HEK293T (cell line): ENCODE measurements at regions not wholly inside any gene's neighbourhood (a gene's known extent, or its start where the extent isn't known, plus 50 kb on each side); places are given as distances from the start of the nearest gene placed in this dataset.
A peak's percentile ranks its signal among the peaks of the same experiment; 100 is the strongest.
"Not testable (repeated sequence)": the region's sequence is repeated elsewhere in the genome, so short reads cannot be mapped to it uniquely, and the experiment has no call there.

Source experiments
- CTCF ChIA-PET: fragments of 350-600 bp; formaldehyde crosslinking; extraction: SDS; loops from one replicate; lab custom pipeline; 2021; ENCODE audit warnings: antibody characterized with exemption, inconsistent platforms; lab: Yijun Ruan, JAX
- POLR2A ChIA-PET: fragments of 350-600 bp; formaldehyde crosslinking; extraction: SDS; loops from one replicate; lab custom pipeline; 2020; ENCODE audit warnings: antibody characterized with exemption, inconsistent platforms; lab: Yijun Ruan, JAX
- DNase-seq: peaks from one replicate; pipeline ENCODE4 v3.0.0; 2012; ENCODE audit warnings: mixed read lengths; ENCODE audit errors: extremely low spot score
- ARNT ChIP-seq: fragments of 450-650 bp; IDR thresholded peaks from 2 replicates; pipeline ENCODE4 v1.6.1; 2017; ENCODE audit warnings: mild to moderate bottlenecking
- BHLHE40 ChIP-seq: fragments of 450-650 bp; IDR thresholded peaks from 2 replicates; pipeline ENCODE4 v1.6.1; 2016; ENCODE audit warnings: mild to moderate bottlenecking, moderate library complexity, borderline replicate concordance
- CTBP1 ChIP-seq: fragments of 450-650 bp; IDR thresholded peaks from 2 replicates; pipeline ENCODE4 v1.6.1; 2016; ENCODE audit warnings: borderline replicate concordance
- ELF4 ChIP-seq: fragments of 450-650 bp; IDR thresholded peaks from 2 replicates; pipeline ENCODE4 v1.6.1; 2017; ENCODE audit warnings: antibody characterized with exemption
- FOXA1 ChIP-seq: fragments of 450-650 bp; IDR thresholded peaks from 2 replicates; pipeline ENCODE4 v1.6.1; 2016; ENCODE audit warnings: mild to moderate bottlenecking
- FOXK2 ChIP-seq: fragments of 450-650 bp; IDR thresholded peaks from 2 replicates; pipeline ENCODE4 v1.6.1; 2016; ENCODE audit warnings: mild to moderate bottlenecking
- FOXM1 ChIP-seq: fragments of 450-650 bp; IDR thresholded peaks from 2 replicates; pipeline ENCODE4 v1.6.1; 2017; ENCODE audit warnings: mild to moderate bottlenecking, borderline replicate concordance
- HDGF ChIP-seq: fragments of 450-650 bp; IDR thresholded peaks from 2 replicates; pipeline ENCODE4 v1.6.1; 2017; ENCODE audit warnings: antibody characterized with exemption, borderline replicate concordance
- L3MBTL2 ChIP-seq: fragments of 450-650 bp; conservative IDR thresholded peaks from 2 replicates; pipeline ENCODE4 v1.6.1; 2016; ENCODE audit warnings: mild to moderate bottlenecking
- LEF1 ChIP-seq: fragments of 450-650 bp; IDR thresholded peaks from 2 replicates; pipeline ENCODE4 v1.6.1; 2017; ENCODE audit warnings: mild to moderate bottlenecking, borderline replicate concordance
- NFRKB ChIP-seq: fragments of 450-650 bp; IDR thresholded peaks from 2 replicates; pipeline ENCODE4 v1.6.1; 2016; ENCODE audit warnings: mild to moderate bottlenecking, moderate library complexity
- SP1 ChIP-seq: fragments of 450-650 bp; IDR thresholded peaks from 2 replicates; pipeline ENCODE4 v1.6.1; 2017
- SUZ12 ChIP-seq: fragments of 450-650 bp; IDR thresholded peaks from 2 replicates; pipeline ENCODE4 v1.6.1; 2016; ENCODE audit warnings: mild to moderate bottlenecking
- TARDBP ChIP-seq: fragments of 450-650 bp; IDR thresholded peaks from 2 replicates; pipeline ENCODE4 v1.6.1; 2016
- ZNF384 ChIP-seq: fragments of 450-650 bp; IDR thresholded peaks from 2 replicates; pipeline ENCODE4 v1.6.1; 2016
- TF ChIP-seq, protein P1 (sequence below): fragments of 450-650 bp; IDR thresholded peaks from 2 replicates; pipeline ENCODE4 v1.6.1; 2016

DNA sequence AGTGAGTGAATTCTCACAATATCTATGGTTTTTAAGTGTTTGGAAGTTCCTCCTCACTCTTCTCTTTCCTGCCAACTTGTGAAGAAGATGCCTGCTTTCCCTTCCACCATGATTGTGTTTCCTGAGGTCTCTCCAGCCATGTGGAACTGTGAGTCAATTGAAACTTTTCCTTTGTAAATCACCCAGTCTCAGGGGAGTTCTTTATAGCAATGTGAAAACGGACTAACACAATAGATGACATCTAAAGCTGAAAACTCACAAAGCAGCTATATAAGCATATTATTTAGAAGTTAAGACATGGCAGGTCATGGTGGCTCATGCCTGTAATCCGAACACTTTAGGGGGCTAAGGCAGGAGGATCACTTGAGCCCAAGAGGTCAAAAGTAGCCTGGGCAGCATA, 130.2 kb downstream of the ARRDC3 start:
- no peak for TF ChIP-seq FOXK2
- TF ChIP-seq ELF4, result no peak
- TF ChIP-seq FOXM1, result no peak
- no peak for TF ChIP-seq ARNT
- TF ChIP-seq L3MBTL2, result no peak
- no peak for TF ChIP-seq HDGF
- no peak for TF ChIP-seq SP1
- no peak for TF ChIP-seq ZNF384
- TF ChIP-seq TARDBP, result no peak
- no peak for TF ChIP-seq FOXA1
- TF ChIP-seq, protein P1, sequence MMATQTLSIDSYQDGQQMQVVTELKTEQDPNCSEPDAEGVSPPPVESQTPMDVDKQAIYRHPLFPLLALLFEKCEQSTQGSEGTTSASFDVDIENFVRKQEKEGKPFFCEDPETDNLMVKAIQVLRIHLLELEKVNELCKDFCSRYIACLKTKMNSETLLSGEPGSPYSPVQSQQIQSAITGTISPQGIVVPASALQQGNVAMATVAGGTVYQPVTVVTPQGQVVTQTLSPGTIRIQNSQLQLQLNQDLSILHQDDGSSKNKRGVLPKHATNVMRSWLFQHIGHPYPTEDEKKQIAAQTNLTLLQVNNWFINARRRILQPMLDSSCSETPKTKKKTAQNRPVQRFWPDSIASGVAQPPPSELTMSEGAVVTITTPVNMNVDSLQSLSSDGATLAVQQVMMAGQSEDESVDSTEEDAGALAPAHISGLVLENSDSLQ, result no peak
- no peak for TF ChIP-seq NFRKB
- no peak for TF ChIP-seq SUZ12
- CTCF ChIA-PET, result no interaction called here
- no peak for DNase-seq
- POLR2A ChIA-PET, result no interaction called here

DNA sequence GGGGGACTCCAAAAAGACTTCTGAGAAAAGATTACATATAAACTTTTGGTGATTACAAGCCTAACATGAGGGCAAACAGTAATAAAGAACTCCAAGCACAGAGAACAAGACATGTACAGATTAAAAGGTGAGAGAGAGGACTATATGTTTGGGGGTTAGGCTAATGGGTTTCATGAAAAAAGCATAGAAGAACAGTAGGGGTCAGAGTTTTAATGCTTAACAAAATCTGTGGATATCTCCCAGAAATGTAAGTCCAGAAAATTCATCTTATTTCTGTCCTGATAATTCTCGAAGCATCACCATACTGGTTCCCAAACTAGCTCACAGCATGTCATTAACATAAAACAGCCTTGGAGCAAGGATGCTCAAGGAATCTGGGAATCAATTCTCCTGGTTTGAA, 137.2 kb downstream of the ARRDC3 start:
- CTCF ChIA-PET, result no interaction called here

GRCh38 chr5:91245074-91245452, 138.1 kb downstream of the ARRDC3 start:
- CTCF ChIA-PET, result no interaction called here
- DNase-seq, result no peak
- POLR2A ChIA-PET, result interaction anchor here (1.8 kb wide), 1 partner anchor 138 kb away, joined by 5 read pairs; the partner anchor contains the start of gene ARRDC3
- TF ChIP-seq, protein P1, result no peak
- TF ChIP-seq SUZ12, result no peak
- TF ChIP-seq FOXA1, result no peak
- TF ChIP-seq BHLHE40, result no peak
- TF ChIP-seq NFRKB, result no peak
- TF ChIP-seq TARDBP, result no peak
- no peak for TF ChIP-seq SP1

More for the DNA sequence above, 137.2 kb downstream of the ARRDC3 start:
- no peak for TF ChIP-seq SUZ12
- TF ChIP-seq FOXM1, result no peak
- DNase-seq, result no peak
- POLR2A ChIA-PET, result interaction anchor here (1.8 kb wide), 1 partner anchor 137 kb away, joined by 5 read pairs; the partner anchor contains the start of gene ARRDC3

GRCh38 chr5:91244380-91245073, 138.6 kb downstream of the ARRDC3 start:
- ChIA-PET CTCF (interaction anchor here (0.5 kb wide), 1 partner anchor 110 kb away, joined by 3 read pairs; no protein-coding TSS in a partner anchor), POLR2A (interaction anchor here (1.8 kb wide), 1 partner anchor 139 kb away, joined by 5 read pairs; the partner anchor contains the start of gene ARRDC3)
- DNase-seq, result no peak
- TF ChIP-seq FOXM1 (no peak), FOXK2 (no peak), L3MBTL2 (no peak), TARDBP (no peak), CTBP1 (no peak), SP1 (no peak), HDGF (no peak), ELF4 (no peak), ARNT (no peak), ZNF384 (no peak), FOXA1 (no peak), SUZ12 (no peak), LEF1 (no peak), BHLHE40 (no peak), NFRKB (no peak)
- TF ChIP-seq, protein P1, result no peak

DNA sequence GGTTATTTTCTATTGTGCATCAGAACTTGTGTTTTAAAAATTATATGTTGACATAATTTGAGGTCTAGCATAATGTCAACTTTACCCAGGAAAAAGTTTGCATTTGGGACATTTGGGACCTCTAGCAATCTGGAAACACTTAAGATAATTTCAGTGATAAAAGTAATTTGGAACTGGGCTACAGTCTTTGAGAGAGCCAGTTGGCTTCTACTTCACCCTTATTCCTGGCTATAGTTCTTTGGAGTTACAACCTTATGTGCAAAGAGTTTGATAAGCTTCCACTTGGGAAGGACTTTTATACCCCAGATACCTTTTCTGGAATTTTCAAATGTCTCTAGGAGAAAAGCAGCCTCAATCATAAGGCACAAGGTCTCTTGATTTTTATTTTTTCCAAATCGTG, 139.3 kb downstream of the ARRDC3 start:
- POLR2A ChIA-PET, result no interaction called here
- CTCF ChIA-PET, result no interaction called here
- TF ChIP-seq HDGF (no peak), FOXK2 (no peak), FOXA1 (no peak), SP1 (no peak), SUZ12 (no peak)
- no peak for DNase-seq

DNA sequence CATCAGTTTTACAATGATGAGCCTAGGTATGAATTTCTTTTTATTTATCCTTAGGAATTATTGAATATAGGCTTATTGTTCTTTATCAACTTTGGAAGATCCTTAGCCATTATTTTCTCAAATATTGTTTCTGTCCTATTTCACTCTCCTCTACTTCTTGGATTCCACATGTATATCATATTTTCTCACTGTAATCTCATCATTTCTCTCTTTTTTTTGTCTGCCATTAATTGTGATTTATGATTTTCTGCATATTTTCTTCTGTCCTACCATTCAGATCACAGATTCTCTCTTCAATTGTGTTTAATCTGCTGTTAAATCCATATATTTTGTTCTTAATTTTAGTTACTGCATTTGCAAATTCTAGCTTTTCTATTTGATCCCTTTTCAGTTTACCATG, 139.8 kb downstream of the ARRDC3 start:
- CTCF ChIA-PET, result no interaction called here
- no peak for TF ChIP-seq ELF4
- TF ChIP-seq, protein P1, result peak; percentile 75
- DNase-seq, result no peak
- POLR2A ChIA-PET, result no interaction called here

DNA sequence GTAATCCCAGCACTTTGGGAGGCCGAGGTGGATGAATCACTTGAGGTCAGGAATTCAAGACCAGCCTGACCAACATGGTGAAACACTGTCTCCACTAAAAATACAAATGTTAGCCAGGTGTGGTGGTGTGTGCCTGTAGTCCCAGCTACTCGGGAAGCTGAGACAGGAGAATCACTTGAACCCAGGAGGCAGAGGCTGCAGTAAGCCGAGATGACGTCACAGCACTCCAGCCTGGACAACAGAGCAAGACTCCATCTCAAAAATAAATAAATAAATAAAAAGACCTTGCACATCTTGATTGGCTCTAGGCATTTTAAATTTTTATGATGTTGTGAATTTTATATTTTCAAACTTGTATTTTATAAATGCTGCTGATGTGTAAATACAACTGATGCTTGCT, 141.7 kb downstream of the ARRDC3 start:
- DNase-seq, CTCF ChIA-PET, POLR2A ChIA-PET: not testable (repeated sequence)
